H4 (cell line): ENCODE measurements at regions not wholly inside any gene's neighbourhood (a gene's known extent, or its start where the extent isn't known, plus 50 kb on each side); places are given as distances from the start of the nearest gene placed in this dataset.
A peak's percentile ranks its signal among the peaks of the same experiment; 100 is the strongest.
"Not testable (repeated sequence)": the region's sequence is repeated elsewhere in the genome, so short reads cannot be mapped to it uniquely, and the experiment has no call there.

ENCODE experiments used
- DNase-seq: peaks from one replicate; pipeline ENCODE4 v3.0.0-alpha.2; 2015; ENCODE audit warnings: low spot score

DNA sequence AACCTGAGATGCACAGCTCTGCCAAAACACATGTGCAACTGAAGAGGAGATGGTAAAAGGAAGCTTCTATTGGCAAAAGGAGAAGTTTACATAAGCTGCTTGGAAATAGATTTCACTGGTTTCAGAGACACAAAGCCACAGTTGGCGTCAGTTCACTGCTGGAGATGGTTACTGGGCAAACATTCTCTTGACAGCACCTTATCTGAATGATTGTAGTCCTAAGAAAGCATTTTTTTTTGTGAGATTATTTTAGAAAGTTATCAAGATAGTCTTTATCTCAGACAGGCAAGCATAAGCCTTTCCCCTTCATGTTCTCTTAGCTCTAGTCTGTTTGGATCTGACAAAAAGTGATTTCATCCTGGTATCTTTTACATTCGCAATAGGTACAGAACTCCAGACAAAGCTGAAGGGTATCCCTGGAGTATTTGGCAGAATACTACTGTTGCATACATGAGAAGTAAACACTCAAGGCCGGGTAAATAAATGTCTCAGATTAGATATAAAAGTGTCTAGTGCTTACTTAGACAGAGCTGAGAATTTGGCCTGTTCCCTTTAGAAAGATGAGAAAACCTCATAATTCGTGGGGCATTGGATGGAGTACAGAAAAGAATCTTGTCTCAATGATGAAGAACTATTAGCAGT is 1668.0 kb upstream of the NUDT12 start:
- no peak for DNase-seq

DNA sequence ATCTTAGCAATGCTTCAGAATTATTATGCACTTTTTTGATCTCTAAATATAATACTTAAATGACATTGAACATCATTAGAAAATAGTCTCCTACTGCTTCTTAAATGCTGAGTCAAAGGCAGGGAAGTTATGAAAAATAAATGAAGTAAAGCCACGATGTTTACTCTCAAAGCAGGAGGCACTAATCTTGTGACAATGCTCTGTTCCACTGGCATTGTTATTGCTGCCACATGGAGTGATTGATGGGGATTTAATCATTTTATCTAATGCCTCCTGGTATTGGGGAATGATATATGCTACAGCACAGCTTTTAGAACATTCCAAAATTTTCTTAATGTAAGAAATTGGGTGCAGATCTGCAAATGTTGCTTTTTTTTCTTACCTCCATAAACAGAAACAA is 1655.4 kb upstream of the NUDT12 start:
- DNase-seq, result no peak

DNA sequence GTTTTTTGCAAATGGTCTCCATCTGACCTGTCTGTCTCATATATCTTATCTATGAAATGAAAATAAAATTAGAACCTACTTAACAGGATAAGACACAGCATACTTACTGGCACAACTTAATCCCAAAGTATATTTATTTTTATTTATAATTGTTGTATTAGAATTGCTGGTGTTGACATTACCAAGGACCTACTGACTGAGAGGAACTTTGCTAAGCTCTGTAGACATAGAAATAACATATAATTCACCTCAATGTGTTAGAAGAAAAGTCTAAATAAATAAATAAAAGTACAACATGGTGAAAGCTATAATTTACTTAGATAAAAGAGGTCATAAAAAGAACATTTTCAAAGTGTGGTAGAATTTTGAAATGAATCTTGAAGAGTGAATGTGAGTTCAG is 1650.5 kb upstream of the NUDT12 start:
- DNase-seq, result no peak

DNA sequence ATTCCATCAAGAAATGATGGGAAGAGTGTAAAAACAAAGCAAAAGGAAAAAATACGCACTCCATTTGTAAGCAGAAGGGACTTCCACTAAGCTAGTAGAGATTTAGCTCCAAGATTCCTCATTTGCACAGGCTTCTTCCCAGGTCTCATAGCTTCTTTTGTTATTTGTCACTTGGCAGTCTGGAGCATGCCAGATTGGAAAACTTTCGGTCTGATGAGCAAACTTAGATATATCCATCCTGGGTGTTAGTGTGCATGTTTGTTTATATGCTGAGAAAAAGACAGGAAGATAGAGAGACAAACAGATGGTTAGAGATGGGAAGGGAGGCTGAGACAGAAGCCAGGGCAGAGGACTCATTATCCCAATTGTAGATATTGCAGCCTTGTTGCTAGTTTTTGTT is 1644.5 kb upstream of the NUDT12 start:
- no peak for DNase-seq

DNA sequence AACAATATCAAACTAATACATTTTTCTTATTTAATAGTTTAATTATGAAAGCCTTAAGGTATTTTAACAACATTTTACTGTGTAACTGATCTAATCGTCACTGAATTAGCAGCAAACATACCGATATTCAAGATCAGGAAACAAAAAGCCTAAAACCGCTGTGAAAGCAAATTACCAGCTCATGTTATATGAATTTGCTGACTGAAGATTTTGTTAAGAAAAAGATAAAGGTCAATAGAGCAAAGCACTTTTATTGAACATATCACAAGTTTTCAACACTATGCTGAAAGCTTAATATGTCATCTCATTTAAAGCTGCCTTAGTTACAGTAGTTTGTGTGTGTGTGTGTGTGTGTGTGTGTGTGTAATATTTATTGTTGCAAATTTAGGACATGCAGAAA is 1634.9 kb upstream of the NUDT12 start:
- DNase-seq, result no peak

DNA sequence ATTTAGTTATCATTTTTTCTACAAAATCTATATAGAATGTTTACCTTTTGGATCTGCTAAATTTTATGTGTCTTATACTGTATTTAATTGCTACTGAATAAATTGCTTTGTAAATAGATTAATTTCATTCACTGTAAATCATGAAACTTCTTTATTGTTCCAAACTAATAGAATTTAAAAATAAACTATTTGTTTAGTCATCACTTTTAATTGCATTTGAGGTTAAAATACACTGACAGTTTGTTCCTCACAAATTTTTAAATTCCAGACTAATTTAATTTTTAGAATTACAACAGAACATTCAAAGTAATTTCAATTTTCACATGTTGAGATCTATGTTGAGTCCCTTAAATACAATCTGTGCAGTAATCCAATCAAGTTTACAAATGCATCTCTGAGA is 1633.2 kb upstream of the NUDT12 start:
- DNase-seq, result no peak

DNA sequence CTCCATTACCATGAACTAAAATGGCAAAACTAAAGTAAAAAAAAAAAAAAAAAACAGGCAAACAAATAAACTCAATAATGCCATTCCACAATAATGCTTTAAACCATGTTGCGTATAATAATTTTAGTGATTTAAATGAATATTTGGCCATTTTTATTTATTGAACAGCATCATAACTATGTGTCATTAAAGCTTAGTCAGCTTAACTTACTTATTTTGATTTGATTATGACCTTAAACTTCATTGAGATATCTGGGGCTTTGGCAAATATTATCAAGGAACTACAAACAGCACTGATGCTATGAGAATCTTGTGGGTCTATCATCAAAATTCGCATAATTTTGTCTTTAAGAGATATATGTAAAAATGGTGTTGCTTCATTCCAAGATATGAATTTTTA is 1610.3 kb upstream of the NUDT12 start:
- DNase-seq, result no peak

DNA sequence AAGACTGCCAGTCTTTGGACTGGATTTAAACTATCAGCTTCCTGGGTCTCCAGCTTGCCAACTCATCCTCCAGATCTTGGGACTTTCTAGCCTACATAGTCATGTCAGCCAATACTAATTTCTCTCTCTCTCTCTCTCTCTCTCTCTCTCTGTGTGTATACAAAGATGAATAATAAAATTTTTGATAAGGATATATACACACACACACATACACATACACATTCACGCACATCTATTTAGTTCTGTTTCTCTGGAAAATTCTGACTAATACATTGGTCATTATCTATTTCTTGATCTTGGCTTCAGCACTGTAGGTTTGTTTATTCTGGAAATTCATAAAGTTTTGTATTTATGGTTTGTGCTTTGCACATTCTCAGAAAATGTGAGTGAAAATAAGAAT is 1606.2 kb upstream of the NUDT12 start:
- DNase-seq, result no peak

DNA sequence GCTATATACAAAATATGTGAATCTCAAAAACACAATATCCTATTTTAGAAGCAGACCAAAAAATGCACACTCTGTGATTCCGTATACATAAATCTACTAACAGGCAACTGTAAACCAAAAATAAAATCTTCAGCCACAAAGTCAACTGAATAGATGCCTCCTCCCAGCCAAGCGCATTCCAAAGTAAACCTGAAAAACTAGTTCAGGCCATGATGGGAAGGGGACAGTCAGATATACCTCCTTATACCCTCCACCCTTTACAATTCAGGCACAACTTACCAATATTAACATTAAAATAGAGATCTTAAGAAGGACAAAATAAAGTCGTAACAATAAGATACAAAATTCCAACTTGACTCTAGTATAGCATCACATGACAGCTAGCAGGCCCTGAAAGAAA is 1604.5 kb upstream of the NUDT12 start:
- DNase-seq, result no peak

DNA sequence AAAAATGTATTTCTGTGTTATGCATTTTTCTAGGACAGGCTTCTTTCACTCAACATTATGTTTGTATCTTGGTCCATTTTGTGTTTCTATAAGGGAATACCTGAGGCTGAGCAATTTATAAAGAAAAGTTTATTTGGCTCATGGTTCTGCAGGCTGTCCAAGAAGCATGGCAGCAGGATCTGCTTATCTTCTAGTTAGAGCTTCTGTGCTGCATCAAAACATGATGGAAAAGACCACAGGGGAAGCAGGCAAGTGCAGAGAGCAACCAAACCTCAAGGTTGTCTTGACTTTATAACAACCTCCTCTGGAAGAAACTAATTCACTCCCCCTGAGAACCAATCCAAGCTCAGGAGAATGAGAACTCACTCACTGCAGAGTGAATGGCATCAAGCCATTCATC is 1601.0 kb upstream of the NUDT12 start:
- DNase-seq, result no peak

DNA sequence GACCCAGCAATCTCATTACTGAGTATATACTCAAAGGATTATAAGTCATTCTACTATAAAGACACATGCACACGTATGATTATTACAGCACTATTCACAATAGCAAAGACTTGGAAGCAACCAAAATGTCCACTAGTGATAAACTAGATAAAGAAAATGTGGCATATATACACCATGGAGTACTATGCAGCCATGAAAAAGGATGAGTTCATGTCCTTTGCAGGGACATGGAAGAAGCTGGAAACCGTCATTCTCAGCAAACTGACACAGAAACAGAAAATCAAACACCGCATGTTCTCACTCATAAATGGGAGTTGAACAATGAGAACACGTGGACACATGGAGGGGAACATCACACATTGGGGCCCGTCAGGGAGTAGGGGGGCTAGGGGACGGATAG is 1600.0 kb upstream of the NUDT12 start:
- not testable (repeated sequence) for DNase-seq

DNA sequence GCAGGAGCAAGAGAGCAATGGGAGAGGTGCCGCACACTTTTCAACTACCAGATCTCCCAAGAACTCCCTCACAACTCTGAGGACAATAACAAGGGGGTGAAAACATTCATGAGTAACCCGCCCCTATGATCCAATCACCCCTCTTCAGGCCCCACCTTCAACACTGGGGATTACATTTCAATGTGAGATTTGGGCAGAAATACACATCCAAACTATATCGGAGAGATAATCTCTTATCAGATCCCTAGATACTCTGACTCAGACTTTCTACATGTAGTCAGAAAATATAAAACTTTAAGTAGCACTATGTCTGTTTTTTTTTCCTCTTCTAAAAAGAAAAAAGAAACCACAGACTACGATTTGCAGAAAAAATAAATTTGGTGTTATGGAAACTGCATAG is 1595.9 kb upstream of the NUDT12 start:
- DNase-seq, result no peak

DNA sequence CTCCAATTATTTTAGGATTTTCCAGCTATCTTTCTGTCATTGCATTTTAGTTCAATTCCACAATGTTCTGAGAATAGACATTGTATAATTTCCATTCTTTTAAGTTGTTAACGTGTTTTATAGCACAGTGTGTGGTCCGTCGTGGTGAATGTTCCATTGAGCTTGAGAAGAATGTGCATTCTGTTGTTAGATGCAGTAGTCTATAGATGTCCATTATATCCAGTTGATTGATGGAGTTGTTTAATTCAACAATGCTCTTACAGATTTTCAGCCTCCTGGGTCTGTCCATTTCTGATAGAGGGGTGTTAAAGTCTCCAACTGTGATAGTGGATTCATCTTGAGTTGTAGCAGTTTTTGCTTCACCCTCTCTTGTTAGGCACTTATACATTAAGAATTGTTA is 1587.7 kb upstream of the NUDT12 start:
- no peak for DNase-seq

DNA sequence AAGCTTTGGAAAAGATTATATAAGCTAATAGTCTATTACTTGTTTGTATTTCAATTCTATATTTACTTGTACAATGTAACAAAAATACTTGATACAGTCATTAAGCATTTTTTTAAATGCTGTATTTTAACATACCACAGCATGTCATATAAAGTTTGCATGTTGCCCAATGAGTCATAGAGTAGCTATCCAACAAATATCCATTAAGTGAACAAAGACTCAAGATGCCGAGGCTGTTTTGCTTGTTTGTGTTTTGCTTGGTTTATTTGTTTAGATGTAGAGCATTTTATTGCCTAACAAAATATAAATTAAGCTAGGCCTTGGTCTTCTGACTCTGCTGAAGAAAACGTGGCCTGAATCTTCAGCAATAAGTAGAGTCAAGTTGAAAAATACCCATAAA is 1584.3 kb upstream of the NUDT12 start:
- peak; percentile 20 for DNase-seq

DNA sequence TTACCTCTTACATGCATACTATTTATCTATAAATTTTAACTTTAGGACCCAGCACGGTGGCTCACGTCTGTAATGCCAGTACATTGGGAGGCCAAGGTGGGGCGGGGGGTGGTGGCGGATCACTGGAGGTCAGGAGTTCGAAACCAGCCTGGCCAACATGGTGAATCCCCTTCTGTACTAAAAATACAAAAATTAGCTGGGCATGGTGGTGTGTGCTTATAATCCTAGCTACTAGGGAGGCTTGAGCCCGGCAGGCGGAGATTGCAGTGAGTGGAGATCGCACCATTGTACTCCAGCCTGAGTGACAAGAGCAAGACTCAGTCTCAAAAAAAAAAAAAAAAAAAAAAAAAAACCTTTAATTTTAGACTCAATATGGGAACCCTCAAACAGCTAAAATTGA is 1582.6 kb upstream of the NUDT12 start:
- no peak for DNase-seq

DNA sequence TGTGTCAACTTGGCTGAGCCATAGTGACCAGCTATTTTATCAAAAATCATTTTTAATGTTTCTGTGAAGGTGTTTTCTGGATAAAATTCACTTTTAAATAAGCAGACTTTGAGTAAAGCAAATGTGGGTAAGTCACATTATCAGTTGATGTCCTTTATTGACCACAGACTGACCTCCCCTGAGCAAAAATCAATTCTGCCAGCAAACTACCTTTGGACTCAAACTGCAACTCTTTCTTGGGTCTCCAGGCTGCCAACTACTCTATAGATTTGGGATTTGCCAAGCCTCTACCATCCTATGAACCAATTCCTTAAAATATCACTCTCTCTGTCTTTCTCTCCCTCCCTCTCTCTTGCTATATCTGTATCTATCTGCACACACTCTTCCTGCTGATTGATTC is 1571.7 kb upstream of the NUDT12 start:
- no peak for DNase-seq

DNA sequence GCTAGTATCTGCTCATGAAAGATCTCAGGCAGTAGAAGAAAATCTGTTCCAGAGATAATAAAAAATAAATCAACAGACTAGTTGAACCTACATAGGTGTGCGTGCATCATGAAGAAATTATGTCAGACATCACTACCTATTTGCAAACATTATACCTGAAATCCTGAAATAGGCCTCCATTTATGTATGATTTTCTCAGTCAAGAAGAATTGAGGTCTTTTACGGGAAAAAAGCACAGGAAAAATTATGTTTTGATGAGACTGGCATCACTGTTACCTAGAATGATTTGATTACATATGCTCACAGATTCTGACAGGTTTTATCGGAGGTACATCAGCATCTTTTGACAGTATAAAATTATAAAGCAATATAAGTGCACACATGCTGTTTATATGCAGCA is 1570.5 kb upstream of the NUDT12 start:
- DNase-seq, result no peak

DNA sequence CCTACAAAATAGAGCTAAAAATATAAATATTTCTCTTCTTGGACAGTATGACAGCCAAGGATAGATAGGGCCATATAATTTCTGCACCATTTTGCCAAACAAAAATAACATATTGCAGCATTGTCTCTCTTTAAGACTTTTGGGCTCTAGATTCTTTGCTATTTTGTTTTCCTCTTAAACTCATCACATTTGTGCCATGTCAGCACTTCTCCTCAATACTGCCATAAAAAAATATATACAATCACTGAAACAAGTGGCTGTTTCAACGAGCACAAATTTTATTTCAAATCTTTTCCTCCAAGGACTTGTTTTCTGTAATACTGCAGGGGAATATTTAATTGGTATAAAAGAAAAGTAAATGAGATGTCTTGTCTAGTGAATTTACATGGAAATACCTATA is 1570.0 kb upstream of the NUDT12 start:
- DNase-seq, result no peak

DNA sequence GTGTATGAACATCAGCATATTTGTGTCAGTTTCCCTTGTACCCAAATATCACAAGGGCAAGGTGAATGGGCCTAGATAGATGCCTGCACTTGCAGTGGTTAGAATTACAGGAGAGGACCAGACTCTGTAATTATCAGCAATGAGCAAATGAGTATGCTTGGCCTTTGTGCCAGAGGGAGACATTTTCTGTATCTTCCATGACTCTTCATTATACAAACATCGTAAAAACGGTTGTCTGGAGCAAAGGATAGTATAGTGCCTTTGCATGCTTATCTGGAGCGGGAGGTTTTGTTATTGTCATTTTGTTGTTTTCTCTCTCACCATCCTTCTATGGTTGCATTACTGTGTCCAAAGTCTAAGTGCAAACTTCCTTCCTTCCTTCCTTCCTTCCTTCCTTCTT is 1568.5 kb upstream of the NUDT12 start:
- no peak for DNase-seq

DNA sequence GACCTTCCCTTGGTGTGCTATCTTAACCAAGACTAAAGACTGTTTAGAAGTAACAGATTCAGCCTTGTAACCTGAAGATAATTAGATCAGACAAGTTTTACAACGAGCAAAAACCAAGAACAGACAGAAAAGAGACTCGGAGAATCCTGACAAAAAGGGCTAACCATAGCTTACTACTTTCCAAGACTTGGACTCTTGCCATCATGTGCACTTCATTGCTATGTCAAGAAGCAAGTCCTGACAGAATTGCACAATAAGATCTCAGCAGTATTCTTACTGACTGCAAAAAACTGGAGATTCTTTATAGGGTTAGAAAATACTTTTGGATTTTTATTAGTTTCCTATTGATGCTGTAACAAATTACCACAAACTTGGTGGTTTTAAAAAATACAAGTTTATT is 1539.0 kb upstream of the NUDT12 start:
- DNase-seq, result peak; percentile 21

DNA sequence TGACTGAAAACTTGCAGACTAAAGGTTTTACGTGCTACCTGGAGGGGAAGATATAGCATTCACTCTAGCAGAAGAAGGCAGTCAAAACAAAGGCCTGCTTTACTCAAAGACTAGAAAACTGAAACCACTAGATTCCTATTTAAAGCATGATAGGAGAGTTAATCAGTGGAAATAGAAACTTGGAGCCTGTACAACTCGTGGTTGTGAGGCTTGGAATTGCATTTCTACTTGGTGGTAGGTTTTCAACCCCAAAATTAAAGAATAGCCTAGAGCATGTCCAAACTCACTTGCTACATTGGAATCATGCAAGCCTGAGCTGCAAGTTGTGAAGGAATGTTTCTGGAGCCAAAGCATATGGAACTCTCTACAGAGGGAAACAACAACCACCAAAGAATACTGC is 1526.4 kb upstream of the NUDT12 start:
- DNase-seq, result no peak

DNA sequence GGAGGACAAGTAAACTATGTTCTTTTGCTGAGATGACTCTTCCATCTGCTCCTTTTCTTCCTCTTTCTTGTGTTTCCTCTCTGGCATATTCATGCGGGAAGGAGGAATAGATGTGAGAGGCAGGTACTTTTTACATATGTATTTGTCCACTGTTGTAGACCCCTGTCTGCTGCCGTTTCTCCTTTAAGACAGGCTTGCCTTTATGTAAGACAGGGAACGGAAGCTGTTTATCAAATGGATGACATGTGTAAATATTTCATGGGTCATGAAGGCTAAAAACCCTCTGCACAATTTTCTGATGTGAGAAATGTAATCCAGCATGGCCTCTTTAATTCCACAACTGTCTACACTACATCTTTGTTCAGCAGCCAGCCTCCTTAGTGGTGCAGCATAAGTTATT is 1525.5 kb upstream of the NUDT12 start:
- DNase-seq, result no peak

DNA sequence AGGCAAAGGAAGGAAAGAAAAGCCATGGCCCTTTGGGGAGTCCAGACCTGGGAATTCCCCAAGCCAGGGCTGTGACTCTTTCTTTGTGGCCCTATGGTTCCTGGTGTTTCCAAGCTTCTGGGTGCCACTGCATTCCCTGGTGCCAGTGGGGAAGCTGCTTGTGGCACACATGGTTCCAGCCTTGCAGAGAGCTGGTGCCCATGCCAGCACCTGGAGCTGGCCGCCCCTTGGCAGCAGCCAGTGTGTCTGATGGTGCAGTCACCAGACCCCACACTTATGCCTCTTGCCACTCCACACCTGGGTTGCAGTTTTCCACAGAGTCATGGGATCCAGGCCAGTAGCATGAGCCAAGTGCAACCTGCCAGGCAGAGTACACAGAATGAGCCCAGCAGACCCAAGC is 1495.3 kb upstream of the NUDT12 start:
- DNase-seq, result no peak

DNA sequence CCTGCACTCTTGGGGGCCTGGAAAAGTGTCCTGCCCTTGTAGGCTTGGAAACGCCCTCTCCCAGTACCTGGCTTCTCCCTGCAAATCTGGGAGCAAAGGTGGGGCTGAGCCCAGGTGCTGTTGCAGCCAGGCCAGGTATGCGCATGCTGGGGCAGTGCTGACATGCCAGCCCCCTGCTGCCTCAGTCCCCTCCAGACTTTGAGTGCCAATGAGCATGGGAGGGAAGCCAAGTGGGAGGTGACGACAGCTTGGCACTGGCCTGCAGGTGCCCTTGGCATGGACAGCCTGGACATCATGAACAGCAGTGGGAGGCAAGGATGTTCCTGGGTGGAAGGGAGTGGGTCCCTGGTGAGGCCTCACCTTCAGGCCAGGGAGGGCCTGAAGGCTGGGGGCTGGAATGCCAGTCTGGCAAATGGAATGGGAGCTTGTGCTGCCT is 1494.4 kb upstream of the NUDT12 start:
- DNase-seq, result no peak

DNA sequence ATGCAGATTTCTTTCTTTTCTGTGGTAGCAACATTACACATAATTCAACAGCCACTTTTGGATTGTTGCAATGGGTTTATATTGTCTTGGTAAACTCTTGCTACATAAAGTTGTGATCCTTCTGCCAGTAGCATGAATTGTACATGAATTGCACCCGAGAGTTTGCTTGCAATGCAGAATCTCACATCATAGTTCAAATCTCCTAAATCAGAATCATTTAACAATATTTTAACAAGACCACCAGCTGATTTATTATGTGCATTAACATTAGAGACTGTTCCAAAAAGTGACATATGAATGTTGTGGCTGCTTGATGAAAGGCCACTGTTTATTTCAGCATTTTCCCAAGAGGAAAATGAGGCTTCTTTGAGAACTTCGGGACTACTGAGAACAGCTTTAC is 1491.8 kb upstream of the NUDT12 start:
- no peak for DNase-seq
